H54 (cell line): ENCODE measurements at regions not wholly inside any gene's neighbourhood (a gene's known extent, or its start where the extent isn't known, plus 50 kb on each side); places are given as distances from the start of the nearest gene placed in this dataset.
"Not testable (repeated sequence)": the region's sequence is repeated elsewhere in the genome, so short reads cannot be mapped to it uniquely, and the experiment has no call there.

ENCODE experiments used
- DNase-seq: peaks from one replicate; pipeline ENCODE4 v3.0.0; 2011; ENCODE audit warnings: low spot score, mixed read lengths; ENCODE audit not compliant: insufficient read length
- FAIRE-seq: peaks from 3 replicates; lab custom pipeline; 2011; peaks lifted over from hg19 to GRCh38; lab: Jason Lieb, UNC
- POLR2A ChIP-seq: IDR thresholded peaks from 2 replicates; pipeline ENCODE4 v1.6.1; 2011; ENCODE audit warnings: low read depth, mild to moderate bottlenecking, low read length

GRCh38 chr15:39031596-39031995 lies 467.0 kb upstream of the RASGRP1 start:
- no peak for DNase-seq
- FAIRE-seq = no peak

DNA sequence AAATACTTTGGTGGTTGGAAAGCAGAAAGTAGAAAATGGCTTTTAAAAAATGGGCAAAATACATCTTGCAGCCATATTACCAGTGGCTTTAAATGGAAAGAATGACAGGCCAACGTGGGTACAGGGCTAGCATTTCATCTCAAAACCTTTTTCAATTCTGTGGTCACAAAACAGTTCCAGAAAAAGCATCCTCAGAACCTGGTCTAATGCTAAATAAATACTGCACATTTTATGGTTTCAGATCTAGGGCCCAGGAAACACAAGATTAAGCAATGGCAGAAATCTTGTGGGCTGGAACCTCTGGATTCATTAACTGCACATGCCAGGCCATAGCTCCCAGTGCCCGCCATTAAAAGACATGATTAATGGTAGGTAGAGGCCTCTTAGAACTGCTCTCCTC lies 470.2 kb upstream of the RASGRP1 start:
- TF ChIP-seq POLR2A = no peak
- no peak for FAIRE-seq

More at GRCh38 chr15:39031596-39031995, 467.0 kb upstream of the RASGRP1 start:
- no peak for TF ChIP-seq POLR2A

GRCh38 chr15:39037611-39038010 lies 473.0 kb upstream of the RASGRP1 start:
- not testable (repeated sequence) for FAIRE-seq, DNase-seq

More for the DNA sequence above, 470.2 kb upstream of the RASGRP1 start:
- no peak for DNase-seq

- DNase-seq = no peak
- FAIRE-seq = no peak
- no peak for TF ChIP-seq POLR2A
Observed at GRCh38 chr15:39040861-39041260, 476.2 kb upstream of the RASGRP1 start.

GRCh38 chr15:39041979-39042495 lies 477.4 kb upstream of the RASGRP1 start:
- FAIRE-seq (no peak), DNase-seq (no peak)
- TF ChIP-seq POLR2A = no peak

- no peak for TF ChIP-seq POLR2A
- FAIRE-seq = no peak
- no peak for DNase-seq
Observed at GRCh38 chr15:39051626-39052322, 487.2 kb upstream of the RASGRP1 start.

DNA sequence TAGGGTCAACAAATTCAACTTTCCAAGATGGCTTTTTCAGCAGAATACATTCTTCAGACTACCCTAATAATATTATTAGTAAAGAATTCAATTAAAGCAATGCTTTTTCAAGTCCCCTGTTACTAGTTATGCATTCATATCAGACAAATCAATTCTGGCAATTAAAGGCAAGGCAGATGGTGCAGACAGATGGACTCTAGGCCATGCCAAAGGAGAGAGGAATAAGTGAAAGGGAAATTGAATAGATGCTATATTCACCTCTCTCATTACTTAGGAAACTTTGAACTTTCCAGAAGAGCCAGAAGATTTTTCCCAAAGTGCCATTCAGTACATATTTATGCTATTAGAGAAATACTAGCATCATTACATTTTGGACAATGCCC lies 487.7 kb upstream of the RASGRP1 start:
- FAIRE-seq (no peak), DNase-seq (no peak)
- TF ChIP-seq POLR2A = no peak

- DNase-seq (no peak), FAIRE-seq (no peak)
- no peak for TF ChIP-seq POLR2A
Observed at GRCh38 chr15:39053480-39053879, 488.9 kb upstream of the RASGRP1 start.

DNA sequence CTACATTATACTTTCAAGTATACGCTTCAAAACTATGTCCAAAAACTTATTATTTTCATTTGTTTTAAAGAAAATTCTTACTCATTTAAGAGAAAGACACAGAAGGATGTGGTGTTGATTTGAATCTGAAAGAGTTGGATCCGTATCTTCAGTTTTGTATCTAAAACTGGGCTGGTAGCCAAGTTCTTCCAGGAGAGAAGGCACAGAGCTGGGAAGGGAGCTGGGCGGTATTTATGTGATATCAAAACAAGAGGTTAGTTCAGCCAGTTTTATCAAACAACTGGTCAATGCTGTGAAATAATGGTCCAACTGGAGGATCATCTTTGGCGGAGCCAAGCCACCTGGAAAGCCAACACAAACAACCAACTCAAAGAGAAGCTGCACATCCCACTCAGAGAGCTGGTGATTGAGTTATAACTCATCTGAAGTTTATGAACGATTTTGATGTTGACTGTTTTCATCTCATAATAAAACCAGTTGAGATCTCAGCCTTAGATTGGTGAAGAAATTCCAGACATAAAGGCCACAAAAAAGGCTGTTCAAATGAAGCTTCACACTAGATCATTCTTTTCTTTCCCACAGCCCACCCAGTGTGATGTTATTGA lies 489.6 kb upstream of the RASGRP1 start:
- FAIRE-seq (no peak), DNase-seq (no peak)
- TF ChIP-seq POLR2A = no peak

DNA sequence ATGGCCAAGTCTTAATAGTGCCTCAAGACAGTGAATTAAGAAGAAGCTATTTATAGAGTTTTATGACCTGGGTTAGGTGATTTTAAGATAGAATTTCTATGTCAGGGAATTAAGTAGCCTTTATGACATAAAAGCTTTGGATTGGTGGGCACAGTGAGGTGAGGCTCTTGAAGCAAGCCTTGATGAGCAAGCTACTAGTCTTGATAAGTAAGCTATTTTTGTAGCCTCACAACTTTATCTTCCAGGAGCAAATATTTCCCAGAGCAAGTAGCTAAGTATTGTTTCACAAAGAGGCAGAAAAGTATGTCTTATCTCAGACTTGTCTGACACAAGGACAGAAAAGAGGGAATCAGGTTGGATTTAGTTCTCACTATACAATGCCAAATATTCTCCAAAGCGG lies 491.7 kb upstream of the RASGRP1 start:
- DNase-seq (no peak), FAIRE-seq (no peak)
- no peak for TF ChIP-seq POLR2A

- DNase-seq (no peak), FAIRE-seq (no peak)
- no peak for TF ChIP-seq POLR2A
Observed at GRCh38 chr15:39058351-39059131, 493.9 kb upstream of the RASGRP1 start.

DNA sequence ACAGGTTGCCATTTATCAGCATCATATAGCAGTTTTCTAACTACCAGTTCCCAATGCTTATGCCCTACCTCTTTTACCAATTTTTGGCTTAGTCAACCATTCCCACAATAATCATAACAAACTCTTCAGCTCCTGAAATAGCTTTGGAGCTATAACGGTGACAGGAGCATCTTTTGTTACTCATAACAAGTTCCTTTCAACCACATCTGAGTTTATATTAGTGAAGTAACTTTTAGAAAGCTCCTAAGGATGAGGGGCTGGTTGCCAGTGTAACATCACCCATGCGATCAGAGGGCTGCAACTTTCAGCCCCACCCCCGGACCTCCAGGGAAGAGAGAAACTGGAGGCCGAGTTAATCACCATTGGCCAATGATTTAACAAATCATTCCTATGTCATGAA lies 495.3 kb upstream of the RASGRP1 start:
- DNase-seq (no peak), FAIRE-seq (no peak)
- TF ChIP-seq POLR2A = no peak

DNA sequence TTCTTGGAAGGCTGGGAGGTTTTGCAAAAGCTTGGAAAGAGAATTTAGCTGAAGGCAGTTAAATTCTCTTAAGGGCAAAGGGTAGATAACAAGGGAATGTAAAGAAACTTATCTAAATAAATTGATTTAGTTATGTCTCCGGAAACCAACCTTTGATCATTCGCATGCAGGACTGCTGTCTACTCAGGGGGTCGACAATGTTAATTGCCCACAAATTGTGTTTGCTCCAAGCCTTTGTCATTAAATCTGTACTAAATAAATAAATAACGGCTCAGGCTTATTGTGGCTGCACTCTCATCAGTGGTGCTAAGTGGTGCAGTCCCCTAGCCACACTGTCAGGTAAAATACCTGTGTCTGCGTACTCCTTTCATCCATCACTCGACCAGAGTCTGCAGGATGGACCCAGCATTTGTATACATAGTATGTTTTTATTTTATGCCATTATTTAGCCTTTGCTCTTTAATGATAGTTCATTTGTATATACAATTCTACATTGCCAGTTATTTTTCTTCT lies 497.4 kb upstream of the RASGRP1 start:
- DNase-seq (no peak), FAIRE-seq (no peak)
- no peak for TF ChIP-seq POLR2A

DNA sequence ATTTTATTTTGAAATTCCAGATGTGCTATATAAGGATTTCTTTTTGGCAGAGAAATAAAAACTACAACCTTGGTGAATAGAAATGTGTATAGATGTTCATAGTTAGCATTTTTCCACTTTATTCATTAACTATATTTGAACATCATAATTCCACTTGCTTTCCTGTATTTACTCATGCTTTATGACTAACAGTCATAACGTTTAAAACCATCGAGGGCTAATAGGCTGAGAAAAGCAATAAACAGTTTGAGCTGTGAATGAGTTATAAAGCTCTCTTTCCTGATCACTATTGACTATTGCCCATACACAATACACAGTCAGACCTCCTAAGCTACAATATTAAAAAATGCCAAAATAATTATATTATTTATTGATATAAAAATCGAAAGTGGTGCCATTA lies 502.1 kb upstream of the RASGRP1 start:
- no peak for TF ChIP-seq POLR2A
- DNase-seq = no peak
- FAIRE-seq = no peak
